Fibroblast of gingiva (primary cell): ENCODE measurements at regions not wholly inside any gene's neighbourhood (a gene's known extent, or its start where the extent isn't known, plus 50 kb on each side); places are given as distances from the start of the nearest gene placed in this dataset.
"Not testable (repeated sequence)": the region's sequence is repeated elsewhere in the genome, so short reads cannot be mapped to it uniquely, and the experiment has no call there.

ENCODE experiments used
- DNase-seq: peaks from one replicate; pipeline ENCODE4 v3.0.0-alpha.2; 2011; ENCODE audit warnings: low read depth

DNA sequence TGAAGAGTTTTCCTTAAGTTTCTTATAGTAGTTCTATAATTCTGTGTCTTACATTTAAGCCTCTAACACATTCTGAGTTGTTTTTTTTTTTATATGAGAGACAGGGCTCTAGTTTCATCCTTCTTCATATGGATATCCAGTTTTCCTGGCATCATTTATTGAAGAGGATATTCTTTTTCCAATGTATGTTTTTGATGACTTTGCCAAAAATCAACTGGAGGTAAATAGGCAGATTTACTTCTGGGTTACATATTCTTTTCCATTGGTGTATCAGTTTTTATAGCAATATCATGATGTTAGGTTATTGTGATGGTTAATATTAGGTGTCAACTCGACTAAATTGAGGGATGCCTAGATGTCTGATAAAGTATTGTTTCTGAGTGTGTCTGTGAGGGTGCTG is 650.7 kb upstream of the GRID2 start:
- no peak for DNase-seq

DNA sequence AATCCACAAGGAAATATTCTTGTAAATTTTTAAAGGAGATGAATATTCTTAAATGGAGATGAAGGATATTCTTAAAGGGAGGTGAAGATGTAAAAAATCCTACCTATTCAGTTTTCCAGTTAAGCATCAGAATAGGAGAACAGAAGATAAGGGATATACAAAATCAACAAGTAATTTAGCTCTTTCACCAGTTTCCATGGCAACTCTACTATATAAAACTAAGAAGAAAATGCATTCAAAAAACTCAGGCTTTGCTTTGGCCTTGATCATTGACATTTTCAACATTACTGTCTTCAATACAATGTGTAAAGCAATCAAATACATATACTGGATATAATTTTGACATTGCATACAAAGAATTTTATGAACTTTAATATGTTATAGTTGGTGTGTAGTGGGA is 622.7 kb upstream of the GRID2 start:
- DNase-seq, result no peak

DNA sequence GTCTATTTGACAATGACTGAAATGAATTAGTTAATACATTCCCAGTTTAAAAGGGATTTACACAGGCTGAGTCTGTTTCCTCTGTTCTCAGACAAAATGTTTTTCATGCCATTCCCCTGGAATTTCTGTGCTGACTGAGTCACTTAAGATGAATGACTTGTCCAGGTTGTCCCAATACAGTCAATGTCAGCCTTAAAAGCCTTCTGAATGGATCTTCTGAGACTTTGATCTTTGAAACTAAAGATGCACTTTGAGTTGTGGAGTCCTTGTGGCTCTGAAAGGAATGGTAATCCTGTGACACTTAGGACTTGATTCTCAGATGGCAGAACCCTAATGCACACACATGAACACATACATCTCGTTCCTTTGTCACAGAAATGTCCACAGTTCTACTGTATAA is 622.2 kb upstream of the GRID2 start:
- DNase-seq, result no peak

- DNase-seq, result no peak
These were observed 618.8 kb upstream of the GRID2 start for GRCh38 chr4:91684955-91685354.

DNA sequence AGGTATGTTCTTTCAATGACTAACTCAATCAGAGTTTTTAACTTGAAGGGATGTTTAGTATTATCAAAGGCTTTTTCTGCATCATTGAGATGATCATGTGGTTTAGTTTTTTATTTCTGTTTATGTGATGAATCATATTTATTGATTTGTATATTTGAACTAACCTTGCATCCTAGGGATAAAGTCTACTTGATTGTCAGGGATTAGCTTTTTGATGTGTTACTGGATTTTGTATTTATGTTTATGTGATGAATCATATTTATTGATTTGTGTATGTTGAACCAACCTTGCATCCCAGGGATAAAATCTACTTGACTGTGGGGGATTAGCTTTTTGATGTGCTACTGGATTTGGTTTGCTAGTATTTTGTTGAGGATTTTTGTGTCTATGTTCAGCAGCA is 615.4 kb upstream of the GRID2 start:
- DNase-seq, result no peak

DNA sequence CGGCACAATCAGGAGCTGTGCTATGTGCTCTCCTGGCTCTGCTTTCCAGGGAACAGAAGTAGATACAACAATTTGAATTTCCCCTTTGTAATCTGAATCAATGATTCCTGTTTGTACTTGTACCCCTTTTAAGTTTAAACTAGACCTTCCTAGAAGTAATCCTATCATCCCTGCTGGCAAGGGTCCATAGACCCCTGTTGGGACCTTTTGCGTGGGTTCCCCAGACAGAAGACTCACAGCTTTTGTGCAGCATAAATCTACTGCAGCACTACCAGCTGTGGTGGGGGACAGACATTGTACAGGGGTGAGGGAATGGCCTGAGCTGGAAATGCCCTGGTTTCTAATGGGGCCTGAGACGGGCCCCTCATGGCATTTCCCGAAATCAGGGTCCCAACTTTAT is 604.1 kb upstream of the GRID2 start:
- not testable (repeated sequence) for DNase-seq

DNA sequence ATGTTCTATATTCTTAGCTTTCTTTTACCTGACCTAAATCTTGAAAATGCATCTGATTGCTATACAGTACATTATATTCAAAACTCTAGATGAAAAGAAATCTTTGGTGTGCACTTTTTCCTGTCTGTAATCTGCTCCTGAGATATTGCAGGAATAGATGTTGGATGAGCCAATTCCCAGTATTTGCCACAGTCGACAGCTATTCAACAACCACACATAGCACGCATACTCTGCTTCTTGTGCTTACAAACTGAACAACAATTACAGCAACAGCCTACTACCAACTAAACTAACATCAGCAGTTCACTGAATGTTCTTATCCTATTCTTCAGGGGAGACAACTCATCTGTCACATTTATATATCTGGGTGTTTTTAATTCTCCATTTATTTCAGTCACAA is 573.9 kb upstream of the GRID2 start:
- DNase-seq, result no peak

GRCh38 chr4:91734682-91735081 is 569.1 kb upstream of the GRID2 start:
- no peak for DNase-seq

DNA sequence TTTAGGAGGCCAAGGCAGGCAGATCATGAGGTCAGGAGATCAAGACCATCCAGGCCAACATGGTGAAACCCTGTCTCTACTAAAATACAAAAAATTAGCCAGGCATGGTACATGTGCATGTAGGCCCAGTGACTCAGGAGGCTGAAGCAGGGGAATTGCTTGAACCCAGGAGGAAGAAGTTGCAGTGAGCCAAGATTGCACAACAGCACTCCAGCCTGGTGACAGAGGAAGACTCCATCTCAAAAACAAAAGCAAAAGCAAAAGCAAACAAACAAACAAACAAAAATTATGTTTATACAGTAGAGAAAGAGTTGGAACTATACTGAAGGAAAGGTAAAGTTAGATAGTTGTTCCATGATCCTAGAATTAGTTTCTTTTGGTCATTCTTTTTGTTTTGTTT is 564.9 kb upstream of the GRID2 start:
- not testable (repeated sequence) for DNase-seq

- DNase-seq, result no peak
These were observed 557.2 kb upstream of the GRID2 start for GRCh38 chr4:91746551-91746950.

GRCh38 chr4:91751961-91752360 is 551.8 kb upstream of the GRID2 start:
- DNase-seq, result no peak

- no peak for DNase-seq
These were observed 549.0 kb upstream of the GRID2 start for GRCh38 chr4:91754716-91755115.

- no peak for DNase-seq
These were observed 545.3 kb upstream of the GRID2 start for GRCh38 chr4:91758487-91758886.

DNA sequence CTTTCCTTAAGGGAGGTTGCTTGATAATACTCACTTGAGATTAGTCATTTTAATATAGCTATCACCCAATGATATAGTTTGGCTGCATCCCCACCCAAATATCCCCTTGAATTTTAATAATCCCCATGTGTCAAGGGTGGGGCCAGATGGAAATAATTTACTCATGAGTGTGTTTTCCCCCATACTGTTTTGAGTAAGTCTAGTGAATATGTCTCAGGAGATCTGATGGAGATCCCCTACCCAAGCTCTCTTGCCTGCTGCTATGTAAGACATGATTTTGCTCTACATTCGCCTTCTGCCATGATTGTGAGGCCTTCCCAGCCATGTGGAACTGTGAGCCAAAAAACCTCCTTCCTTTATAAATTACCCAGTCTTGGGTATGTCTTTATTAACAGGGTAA is 539.7 kb upstream of the GRID2 start:
- DNase-seq, result no peak

DNA sequence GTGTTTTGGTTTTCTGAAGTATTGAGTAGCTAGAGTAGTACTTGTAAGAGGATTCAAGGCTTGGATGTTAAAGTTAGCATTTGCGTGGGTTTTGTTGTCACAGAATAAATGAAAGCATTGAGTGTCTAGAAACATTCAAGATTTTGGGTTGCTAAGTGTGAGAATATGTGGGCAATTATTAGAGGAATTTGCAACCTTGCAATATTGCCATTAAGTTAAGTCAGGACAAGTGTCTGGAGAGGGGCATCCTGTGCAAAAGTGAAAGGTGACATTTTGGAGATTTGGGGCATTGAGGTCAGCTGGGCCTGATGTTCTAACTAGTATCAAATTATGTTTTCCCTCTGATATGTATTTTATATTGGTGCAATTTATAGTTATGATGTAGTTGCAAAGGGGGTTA is 533.9 kb upstream of the GRID2 start:
- no peak for DNase-seq

DNA sequence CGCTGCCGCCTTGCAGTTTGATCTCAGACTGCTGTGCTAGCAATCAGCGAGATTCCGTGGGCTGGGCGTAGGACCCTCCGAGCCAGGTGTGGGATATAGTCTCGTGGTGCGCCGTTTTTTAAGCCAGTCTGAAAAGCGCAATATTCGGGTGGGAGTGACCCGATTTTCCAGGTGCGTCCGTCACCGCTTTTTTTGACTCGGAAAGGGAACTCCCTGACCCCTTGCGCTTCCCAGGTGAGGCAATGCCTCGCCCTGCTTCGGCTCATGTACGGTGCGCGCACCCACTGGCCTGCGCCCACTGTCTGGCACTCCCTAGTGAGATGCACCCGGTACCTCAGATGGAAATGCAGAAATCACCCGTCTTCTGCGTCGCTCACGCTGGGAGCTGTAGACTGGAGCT is 512.1 kb upstream of the GRID2 start:
- DNase-seq, result not testable (repeated sequence)

GRCh38 chr4:91795947-91796346 is 507.8 kb upstream of the GRID2 start:
- no peak for DNase-seq

GRCh38 chr4:91812319-91812718 is 491.4 kb upstream of the GRID2 start:
- DNase-seq, result no peak

- no peak for DNase-seq
These were observed 479.0 kb upstream of the GRID2 start for GRCh38 chr4:91824773-91825172.

GRCh38 chr4:91826186-91826585 is 477.6 kb upstream of the GRID2 start:
- no peak for DNase-seq

GRCh38 chr4:91827914-91828313 is 475.9 kb upstream of the GRID2 start:
- no peak for DNase-seq

DNA sequence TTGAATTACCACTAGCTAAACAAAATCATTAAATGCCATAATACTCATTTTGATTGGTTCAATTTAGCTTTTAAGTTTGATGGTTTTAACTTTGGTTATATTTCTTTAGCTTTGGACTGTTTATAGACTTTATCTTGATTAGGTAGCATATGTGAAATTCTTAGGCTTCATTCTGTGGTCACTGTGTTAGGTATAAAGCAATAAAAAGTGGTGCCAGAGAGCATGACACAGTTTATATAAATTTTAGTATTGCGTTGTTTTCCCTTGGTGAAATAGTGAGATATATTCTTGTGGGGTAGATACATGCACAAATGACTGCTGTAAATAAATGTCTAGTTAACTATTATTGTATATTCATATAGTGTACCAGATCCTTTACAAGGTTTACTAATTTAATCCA is 474.2 kb upstream of the GRID2 start:
- no peak for DNase-seq

DNA sequence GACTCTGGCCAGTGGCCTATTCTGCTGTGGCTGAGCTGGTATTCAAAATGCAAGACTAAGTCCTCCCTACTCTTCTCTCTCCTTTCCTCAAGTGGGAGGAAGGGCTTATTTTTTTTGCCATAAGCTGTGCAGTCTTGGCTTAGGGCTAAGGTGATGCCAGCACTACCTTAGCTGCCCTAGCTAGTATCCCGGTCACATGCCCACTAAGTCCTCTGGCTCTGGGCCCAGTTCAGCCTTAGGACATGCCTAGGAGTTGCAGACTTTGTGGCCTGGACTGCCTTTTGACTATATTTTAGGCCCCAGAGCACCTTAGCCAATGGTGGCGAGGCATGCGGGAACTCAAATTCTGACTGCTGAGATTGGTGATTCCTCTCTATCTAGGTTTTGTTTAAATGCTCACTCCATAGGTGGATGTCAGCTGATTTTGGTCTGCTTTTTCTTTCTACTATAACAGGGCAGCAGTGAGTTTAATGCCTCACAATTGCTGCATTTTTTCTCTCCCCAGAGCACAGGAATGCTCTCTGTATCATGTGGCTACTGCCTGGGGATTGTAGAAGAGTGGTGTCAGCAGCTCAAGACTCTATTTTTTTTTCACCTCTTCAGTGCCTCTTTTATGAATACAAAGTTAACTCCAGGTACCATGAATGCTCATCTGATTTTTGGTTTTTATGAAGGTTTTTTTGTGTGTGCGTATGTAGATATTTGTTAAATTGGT is 472.9 kb upstream of the GRID2 start:
- DNase-seq, result no peak

DNA sequence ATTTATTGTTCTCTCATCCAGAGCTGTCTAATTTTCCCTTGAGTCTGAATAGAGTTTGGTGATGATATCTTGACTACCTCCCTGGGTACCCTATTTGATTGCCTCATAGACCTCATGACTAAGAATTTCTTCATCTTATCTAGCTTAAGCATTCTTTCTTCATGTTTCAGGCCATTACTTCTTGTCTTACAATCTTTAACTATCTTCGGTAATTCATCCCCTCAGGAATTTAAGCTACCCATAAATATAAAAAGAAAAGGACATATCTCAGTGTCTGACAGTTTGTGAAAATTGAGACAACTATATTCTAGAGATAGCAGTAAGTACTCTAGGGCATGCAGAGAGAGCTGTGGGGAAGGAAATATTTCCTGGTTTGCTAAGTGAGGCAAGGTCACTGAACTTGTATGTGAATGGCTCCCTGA is 466.1 kb upstream of the GRID2 start:
- DNase-seq, result no peak
